ENCODE measurements at regions not wholly inside any gene's neighbourhood (a gene's known extent, or its start where the extent isn't known, plus 50 kb on each side); places are given as distances from the start of the nearest gene placed in this dataset.
"Not testable (repeated sequence)": the region's sequence is repeated elsewhere in the genome, so short reads cannot be mapped to it uniquely, and the experiment has no call there.

DNA sequence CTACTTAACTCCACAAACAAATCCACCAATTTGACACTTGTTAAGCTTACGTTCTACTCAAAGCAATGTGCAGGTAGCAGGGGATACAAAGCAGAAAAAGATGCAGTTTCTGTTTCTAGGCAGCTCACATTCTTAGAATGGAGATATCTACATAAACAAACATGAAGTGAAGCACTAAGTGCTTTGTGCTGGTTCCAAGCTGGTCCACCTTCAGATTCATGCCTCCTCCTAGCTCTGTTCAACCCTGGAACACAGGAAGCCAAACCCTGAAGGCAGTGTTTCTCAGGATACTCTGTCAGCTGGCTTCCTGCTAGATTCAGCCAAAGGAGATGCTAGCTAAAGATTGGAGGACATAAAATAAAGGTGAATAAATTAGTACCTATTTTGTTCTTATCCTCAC, 55.3 kb upstream of the NOL4 start:
- DNase-seq (ENCODE audit: low spot score): no peak

DNA sequence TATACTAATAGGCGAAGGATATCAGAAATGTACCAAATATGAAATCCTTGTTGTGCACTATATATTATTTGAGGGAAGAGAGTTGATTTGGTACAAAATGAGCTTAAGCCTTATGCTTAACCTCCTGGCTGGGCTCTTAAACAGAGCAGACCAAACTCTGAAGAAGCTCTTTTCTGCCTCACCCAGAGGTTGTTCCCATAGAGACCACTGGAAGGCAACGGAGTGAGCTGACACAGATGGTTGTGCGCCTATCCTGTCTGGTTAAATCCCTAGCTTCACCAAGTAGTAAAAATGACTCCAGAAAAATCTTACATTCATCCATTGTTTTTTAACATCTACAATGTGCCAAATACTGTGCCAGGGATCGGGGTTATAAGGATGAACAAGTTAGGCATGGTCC, 55.9 kb upstream of the NOL4 start:
- no peak for DNase-seq (ENCODE audit: low spot score)

DNA sequence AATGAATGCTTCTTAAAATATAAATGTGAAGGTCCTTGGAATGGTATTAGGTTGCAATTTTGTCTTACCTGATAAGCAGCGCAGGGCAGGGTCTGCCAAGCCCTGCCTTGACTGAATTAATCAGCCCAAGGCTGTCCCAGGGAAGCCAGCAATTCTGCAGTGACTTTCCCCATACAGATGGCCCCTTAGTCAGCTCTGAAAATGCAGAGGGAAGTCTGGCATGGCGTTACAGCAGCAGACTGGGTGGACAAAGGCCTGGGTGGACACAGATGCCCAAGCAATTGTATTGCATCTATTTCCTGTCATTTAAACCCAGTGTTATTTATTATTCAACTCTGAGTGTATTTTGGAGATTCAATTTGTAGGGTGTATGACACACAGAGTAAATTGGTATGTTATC, 56.6 kb upstream of the NOL4 start:
- no peak for DNase-seq (ENCODE audit: low spot score)

DNA sequence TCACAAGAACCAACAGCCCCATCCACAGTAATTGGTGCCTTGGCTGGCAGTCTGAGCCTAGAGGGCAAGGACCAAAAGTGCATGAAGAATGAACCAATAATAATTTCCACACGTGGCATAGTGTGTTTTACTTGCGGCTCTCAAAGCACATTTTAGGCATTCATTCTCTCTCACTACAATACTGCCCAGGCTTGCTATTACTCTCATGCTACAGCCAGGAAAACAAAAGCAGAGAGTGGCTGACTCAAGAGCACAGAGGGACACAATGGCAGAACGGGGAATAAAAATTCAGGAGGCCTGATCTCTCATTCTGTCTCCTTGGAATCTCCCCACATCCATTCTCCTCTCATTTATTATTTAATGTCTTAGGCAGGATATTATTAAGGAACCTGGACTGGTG, 57.0 kb upstream of the NOL4 start:
- DNase-seq (ENCODE audit: low spot score): no peak

DNA sequence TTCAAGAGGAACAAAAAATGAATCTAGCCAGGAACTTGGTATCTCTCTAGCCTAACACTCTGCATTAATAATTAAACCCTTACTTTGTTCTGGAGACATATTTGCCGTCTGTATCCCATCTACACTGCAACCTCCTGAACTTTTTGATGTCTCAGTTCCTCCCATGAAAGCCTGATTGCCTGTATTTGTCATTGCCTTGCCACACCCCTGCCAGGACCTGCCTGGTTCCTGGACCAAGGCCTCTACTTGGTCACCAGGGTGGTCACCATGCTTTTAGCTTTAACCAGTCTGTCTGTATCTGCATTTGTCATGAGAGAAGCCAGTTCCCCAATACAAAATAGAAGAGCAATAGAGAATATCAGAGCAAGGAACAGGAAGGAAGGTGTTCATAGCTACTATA, 58.8 kb upstream of the NOL4 start:
- no peak for DNase-seq (ENCODE audit: low spot score)

DNA sequence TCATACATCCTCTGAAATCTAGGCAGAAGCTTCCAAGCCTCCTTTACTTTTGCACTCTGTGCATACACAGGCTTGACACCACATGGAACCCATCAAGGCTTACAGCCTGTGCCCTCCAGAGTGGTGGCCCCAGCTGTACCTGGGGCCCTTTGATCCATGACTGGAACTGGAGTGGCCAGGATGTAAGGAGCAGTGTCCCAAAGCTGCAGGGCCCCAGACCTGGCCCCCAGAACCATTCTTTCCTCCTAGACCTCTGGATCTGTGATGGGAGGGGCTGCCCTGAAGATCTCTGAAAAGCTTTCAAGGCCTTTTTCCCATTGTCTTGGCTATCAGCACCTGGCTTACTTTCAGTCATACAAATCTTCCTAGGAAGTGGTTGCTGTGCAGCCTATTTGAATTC, 63.1 kb upstream of the NOL4 start:
- no peak for DNase-seq (ENCODE audit: low spot score)

DNA sequence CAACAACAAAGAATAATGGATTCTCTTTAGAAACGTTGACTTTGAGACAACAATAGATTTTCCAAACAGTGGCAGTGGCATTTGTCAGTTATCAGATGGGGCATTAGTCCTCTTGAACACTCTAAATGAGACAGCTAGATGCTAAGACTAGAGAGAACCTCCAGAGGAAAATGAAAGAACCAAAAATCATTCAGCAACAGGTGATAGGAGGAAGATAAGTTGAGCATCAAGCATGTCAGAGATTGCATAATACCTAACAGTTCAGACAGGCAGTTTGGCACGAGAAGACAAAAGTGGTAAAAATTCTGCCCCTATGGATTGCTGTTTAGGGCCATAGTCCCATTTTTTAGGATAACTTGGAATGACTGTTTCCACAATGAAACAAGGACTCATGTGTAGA, 67.9 kb upstream of the NOL4 start:
- no peak for DNase-seq (ENCODE audit: low spot score)

DNA sequence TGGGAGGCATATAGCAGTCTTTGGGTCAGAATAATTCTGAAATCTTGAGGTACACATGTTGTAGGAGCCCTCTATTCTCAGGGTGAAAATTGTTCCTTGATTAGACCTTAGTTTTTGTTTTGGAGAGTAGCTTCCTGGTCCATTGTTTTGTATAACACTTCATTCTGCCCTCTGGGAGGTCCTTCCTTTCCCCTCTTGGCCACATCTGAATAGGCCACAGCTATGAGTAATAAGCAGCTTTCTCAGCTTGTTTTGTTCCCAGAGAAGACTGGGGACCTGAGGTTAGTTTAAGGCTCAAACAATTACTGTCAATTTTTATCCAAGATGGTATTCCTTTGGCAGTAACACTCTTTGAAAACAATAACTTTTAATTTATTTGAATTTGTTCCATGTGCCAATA, 72.6 kb upstream of the NOL4 start:
- no peak for DNase-seq (ENCODE audit: low spot score)

DNA sequence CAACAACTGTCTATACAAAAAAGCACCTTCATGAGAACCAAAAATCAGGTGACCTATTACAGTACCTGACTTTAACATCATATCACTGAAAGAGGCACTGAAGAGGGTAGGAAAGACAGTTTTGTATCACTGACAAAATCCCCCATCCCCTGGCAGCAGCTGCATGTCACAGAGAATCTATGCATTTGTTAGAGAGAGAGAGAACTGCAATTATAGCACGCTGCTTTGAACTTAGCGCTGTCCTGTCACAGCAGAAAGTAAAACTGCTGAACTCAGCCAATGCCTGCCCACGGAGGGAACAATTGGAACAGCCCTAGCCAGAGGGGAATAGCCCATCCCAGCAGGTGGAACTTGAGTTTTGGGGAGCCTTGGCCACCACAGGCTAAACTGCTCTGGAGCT, 75.1 kb upstream of the NOL4 start:
- no peak for DNase-seq (ENCODE audit: low spot score)

DNA sequence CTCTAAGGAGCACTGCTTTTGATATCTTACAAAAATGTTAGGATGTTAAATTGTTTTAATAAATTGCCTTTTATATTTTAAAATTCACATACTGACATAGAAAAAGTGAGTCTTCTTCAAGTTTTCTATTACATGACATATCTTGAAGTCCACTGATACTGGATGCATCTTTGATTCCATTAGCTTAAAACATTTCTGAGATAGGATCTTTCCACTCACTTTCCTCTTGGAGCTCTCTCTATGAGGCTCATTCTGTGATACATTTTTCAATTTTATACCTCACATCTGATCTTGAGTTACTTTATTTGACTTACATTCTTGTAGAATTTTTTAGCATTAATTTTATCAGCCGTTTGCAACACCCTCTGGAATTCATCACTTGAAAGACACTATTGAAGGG, 86.8 kb upstream of the NOL4 start:
- DNase-seq (ENCODE audit: low spot score): no peak

DNA sequence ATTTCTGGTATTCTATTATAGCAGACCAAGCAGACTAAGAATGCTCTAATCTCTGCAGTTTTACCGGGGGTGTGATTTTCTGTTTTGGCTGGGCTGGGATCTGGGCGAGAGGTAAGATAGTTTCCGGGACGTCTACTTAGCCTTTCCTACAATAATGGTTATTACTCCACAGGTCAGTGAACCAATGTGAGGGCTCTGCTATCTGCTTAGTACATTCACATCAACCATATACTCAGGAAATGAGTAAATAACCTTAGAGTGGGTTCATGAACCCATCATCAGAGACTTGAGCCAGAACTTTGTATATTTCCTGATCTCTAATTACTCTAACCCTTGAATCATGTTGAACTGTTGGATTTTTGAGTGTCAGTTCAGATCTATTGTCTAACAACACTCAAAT, 90.1 kb upstream of the NOL4 start:
- no peak for DNase-seq (ENCODE audit: low spot score)

DNA sequence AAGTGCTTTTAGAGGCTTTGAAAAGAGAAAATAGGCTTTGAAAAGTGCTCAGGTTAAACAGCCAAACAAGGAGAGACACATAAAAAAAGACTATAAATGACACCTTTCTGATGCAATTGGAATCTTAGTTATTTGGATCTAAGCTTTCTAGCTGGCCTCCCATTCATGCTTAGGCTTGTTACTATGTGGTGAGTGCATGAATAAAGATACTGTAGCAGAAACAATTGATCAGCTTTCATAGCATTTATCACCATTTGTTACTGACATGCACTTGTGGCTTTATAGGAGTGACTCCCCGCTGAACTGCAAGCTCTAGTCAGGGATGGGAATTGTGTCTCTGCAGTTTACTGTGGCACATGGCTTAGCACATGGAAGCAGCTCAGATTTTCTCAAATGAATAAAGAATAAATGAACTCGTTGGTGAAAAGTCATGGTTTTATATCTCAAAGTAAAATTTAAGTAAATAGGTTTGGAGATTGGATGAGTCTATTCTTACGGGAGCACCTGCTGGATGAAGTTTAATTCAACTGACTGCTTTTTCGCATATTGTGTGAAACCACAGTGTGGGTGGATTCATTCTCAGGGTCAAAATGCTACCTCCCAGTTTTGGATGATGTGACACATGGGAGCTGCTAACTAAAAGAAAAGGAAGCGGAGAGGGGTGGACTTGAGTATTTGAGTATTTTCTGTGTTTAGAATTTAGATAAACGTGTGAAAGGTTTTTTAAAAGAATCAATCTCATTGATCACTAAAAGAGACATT, 91.1 kb upstream of the NOL4 start:
- no peak for DNase-seq (ENCODE audit: low spot score)

DNA sequence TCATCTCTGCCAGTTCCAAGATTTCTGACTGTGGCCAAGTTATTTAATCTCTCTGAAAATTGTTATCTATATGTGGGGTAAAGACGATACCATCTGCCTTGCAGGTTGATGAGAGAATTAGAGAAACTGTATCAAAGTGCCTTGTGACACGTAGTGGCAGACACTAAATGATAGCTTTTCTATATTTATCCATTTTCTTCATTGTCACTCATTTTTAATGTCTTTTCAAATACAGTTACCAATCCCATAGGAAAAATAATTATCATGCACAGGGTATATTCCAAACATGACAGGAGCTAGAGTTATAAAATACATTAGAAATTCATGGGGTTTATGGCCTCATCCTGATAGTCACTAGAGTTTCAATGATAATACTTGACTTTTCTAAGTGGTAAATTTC, 95.6 kb upstream of the NOL4 start:
- no peak for DNase-seq (ENCODE audit: low spot score)

DNA sequence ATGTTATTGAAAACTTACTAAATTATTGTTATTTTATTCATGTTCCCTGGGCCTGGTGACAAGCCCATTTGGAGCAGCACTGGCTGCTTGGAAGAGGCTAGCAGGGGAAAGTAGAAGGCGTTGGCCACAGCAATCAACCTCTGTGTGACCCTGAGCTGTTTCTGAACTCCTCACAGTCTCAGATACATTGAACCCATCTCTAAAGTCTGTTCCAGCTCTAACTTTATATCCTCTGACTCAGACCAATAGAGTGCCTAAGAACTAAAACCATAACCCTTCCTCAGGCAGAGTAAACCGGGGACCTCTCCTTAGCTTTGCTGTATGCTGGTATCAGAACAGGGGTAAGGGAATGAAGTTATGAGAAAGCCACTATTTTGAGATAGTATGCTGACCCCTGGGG, 96.4 kb upstream of the NOL4 start:
- DNase-seq (ENCODE audit: low spot score): no peak

DNA sequence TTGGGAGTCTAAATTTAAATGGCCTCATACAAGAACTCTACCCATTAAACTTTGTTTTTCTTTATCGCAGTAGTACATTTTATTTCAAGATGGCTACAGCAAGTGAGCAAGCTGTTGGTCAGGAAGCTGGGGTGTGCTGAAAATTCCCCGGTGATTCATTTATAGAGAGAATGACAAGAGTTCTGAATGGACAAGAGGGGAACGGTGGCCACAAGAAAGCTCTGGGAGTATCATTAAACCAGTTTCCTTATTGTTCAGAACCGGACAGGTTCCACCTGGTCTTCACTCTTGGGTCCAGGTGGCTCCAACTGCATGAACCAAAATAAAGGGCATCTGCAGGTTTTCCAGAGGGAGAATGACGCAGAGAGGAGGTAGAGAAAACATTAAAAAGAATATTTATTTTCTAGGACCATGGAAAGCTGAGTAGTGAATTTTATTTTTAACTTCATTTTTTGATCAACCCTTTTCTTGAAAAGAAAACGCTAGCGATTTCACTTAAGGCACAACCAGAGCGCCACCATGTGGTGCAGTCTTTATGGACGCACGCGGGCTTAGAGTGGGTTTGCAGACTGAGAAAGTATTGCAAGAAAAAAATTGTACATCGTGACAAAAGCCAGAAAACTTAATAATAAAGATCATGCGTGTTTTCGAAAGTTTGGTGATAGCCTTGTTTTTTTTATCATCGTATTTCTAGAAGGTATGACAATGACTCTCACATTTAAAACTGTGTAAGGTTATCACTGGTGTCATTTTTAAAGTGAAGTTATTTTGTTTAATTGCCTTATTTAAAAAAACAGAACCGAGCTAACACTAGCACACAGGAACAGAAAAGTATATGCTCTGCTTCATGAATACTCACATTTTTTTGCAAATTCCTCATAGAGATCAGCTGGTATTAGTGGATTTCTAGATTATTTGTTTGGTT, 97.9 kb upstream of the NOL4 start:
- no peak for DNase-seq (ENCODE audit: low spot score)

DNA sequence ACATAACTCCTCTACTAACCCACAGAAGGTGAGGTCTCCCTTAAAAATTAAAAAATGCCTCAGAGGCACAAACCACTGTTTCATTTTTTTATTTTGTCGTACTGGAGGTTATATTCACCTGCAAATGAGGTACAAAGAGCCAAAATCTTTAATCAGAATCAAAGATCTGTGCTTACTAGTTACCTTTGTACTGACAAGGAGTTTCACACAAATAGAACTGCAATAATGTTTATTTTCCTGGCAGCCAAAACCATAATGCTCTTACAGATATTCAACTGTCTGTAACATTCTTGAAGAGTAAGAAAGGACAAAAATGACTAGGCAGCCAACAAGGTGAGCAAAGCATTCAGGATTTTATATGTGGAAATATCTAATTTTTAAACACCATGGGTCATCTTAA, 105.1 kb upstream of the NOL4 start:
- no peak for DNase-seq (ENCODE audit: low spot score)

DNA sequence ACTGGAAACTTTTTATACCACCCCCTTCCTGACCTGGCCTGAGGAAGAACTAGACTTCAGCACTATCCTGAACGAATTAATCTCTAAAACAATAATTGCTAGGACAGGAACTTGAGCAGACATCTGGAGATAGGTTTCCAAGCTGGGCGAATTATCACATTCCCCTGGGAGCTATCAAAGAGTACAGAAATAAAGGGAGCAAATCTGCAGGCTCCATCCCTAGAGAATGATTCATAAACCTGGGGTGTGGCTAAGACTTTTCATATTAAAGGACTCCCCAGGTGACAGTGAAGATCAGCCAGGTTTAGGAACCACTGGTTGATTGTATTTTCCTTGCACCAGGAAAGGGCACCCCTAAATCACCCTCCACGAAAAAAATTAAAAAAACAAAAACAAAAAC, 105.6 kb upstream of the NOL4 start:
- no peak for DNase-seq (ENCODE audit: low spot score)

DNA sequence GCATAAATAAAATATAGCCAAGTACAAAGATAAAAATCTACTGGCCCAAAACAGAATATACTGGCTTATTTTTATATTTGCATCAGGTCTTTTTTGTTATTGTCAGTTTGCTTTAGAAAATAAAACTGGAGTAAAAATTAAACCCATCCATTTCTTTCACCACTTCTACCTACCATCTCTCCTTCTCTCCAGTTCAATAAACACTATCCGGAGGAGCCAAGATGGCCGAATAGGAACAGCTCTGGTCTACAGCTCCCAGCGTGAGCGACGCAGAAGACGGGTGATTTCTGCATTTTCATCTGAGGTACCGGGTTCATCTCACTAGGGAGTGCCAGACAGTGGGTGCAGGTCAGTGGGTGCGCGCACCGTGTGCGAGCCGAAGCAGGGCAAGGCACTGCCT, 106.2 kb upstream of the NOL4 start:
- not testable (repeated sequence) for DNase-seq (ENCODE audit: low spot score)

DNA sequence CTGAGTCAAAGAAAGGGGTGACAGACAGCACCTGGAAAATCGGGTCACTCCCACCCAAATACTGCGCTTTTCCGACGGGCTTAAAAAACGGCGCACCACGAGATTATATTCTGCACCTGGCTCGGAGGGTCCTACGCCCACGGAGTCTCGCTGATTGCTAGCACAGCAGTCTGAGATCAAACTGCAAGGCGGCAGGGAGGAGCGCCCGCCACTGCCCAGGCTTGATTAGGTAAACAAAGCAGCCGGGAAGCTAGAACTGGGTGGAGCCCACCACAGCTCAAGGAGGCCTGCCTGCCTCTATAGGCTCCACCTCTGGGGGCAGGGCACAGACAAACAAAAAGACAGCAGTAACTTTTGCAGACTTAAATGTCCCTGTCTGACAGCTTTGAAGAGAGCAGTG, 106.6 kb upstream of the NOL4 start:
- DNase-seq (ENCODE audit: low spot score): not testable (repeated sequence)

DNA sequence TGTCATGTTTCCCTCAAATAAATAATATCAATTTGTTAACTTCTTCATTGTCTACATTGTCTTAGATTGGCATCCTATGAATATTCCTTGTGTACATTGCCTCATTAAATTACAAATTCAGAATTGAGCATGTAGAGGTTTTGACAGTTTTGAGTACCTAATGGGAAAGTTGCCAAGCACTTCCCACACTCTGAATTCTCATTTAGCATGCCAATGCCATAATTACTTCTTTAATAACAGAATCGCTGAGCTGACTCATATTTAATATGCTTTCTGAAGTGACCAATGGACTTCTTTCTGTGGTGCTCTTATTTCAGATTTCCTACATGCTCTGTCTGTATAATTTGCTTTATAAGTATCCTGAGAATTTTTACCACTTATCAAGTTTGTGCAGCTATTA, 114.4 kb upstream of the NOL4 start:
- DNase-seq (ENCODE audit: low spot score): no peak

DNA sequence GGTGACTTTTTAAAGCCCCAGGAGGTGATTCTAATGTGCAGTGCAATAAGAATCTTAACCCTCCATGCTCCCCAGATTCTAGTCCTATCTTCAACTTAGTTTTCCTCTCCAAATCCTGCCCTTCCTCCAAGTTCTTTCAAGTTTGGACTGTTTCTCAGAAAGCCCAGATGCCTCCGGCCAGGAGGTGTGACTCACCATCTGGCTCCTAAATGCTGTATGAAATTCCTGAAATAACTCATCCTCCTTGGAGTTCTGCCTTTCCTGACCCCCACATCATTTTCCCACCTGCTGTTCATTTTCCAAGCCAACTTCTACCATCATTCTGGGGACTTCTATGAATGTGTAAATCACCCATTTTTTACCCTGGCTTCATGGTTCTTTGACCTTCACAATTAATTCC, 118.2 kb upstream of the NOL4 start:
- DNase-seq (ENCODE audit: low spot score): no peak

DNA sequence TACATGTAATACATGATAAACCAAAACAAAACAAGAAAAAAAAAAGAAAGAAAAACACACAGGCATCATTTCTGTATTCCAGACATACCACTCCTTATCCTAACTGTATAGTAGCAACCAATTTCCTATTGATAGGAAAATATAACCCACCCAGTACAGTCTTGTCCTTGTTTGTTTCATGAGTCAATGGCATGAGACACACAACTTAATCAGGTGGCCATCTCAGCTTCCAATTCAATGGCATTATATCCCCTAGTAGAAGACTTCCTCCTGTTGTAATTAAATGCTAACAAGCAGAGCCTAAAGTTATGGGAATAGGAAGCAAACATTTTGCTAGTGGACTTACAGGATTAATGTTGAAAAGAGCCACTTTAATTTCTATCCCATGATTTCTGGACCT, 121.0 kb upstream of the NOL4 start:
- no peak for DNase-seq (ENCODE audit: low spot score)

DNA sequence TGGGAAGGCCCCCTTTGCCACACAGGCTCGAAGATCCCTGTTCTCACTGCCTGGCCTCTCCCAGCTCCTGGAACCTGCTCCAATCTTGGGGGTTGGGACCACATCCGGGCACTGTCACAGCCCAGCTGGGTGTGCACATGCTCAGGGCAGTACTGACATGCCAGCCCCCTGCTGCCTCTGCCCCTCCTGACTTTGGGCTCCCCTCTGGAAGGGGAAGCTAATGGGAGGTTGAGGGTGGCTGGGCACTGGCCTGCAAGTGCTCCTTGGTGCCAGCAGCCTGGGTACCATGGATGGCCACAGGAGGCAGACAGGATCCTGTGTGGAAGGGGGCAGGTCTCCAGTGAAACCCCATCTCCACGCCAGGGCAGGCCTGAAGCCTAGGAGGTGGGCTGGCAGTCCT, 126.1 kb upstream of the NOL4 start:
- DNase-seq (ENCODE audit: low spot score): no peak
